Epithelial cell of esophagus (primary cell): ENCODE measurements at regions not wholly inside any gene's neighbourhood (a gene's known extent, or its start where the extent isn't known, plus 50 kb on each side); places are given as distances from the start of the nearest gene placed in this dataset.
"Not testable (repeated sequence)": the region's sequence is repeated elsewhere in the genome, so short reads cannot be mapped to it uniquely, and the experiment has no call there.

Source experiments
- DNase-seq: peaks from one replicate; pipeline ENCODE4 v3.0.0; 2010; ENCODE audit warnings: low read depth
- H3K4me3 ChIP-seq: 2 replicates; pipeline ENCODE4 v1.5.1; 2011; ENCODE audit warnings: mild to moderate bottlenecking, low read length, control low read depth

DNA sequence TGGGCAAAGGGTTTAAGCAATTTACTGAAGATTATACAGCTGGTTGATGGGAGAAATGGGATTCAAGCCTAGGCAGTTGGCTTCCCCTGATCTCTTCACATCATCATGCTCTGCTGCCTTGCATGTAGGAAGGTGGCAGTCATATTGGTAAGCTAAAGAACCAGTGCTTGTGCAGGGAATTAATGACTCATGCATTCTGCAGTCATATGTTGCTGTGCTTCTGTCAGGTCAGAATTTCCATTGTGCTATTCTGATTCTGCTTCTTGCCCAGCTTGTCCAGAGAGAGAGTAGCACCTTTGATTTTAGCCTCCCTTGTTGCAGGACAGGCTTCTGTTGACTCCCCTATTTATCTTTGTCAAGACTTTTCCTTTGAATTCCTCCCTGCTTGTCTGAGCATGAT, 114.0 kb upstream of the IKBKE start:
- DNase-seq, result peak; percentile 53
- H3K4me3 ChIP-seq, result not testable (repeated sequence)

DNA sequence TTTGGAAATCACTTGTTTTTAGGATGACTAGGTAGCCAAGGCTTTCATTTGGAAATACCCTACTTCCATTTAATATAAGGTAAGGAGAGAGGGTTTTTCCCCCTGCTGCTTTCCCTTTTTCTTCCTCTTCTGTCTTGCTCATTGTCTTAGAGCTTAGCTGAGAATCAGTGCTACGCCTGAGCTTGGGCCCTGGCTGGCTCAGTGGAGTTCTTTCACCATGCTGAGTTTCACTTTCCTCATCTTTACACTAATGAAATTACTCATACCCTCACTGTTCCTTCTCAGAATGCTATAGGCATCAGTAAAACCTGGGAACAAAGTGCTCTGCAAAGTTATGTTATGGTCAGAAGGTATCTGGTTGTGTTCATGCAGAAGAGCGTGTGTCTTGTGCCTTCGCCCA, 112.3 kb upstream of the IKBKE start:
- H3K4me3 ChIP-seq, DNase-seq: not testable (repeated sequence)

GRCh38 chr1:206358771-206359170, 111.5 kb upstream of the IKBKE start:
- H3K4me3 ChIP-seq, DNase-seq: not testable (repeated sequence)

GRCh38 chr1:206359377-206359776, 110.9 kb upstream of the IKBKE start:
- not testable (repeated sequence) for H3K4me3 ChIP-seq, DNase-seq

GRCh38 chr1:206361978-206362543, 108.2 kb upstream of the IKBKE start:
- DNase-seq, result not testable (repeated sequence)

GRCh38 chr1:206362994-206363393, 107.3 kb upstream of the IKBKE start:
- H3K4me3 ChIP-seq, DNase-seq: not testable (repeated sequence)

More at GRCh38 chr1:206361978-206362543, 108.2 kb upstream of the IKBKE start:
- H3K4me3 ChIP-seq, result not testable (repeated sequence)

DNA sequence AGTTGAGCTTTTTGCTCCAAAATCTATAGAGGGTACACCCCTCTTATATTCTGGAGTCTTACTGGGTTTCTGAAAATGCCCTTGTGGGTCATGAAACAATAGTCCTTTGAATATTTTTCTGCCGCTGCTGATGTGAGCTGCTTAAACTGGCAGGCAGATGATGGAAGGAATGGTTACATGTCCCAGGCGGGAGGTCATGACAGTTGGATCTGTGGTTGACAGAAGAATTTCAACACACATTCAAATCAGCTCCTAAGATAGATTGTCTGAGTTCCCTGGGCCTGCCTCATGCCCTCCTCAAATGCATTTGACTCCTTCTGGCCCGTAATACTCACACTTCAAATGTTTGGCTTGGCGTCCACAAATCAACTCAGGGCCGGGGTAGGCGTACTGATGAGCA, 105.0 kb upstream of the IKBKE start:
- not testable (repeated sequence) for H3K4me3 ChIP-seq, DNase-seq

DNA sequence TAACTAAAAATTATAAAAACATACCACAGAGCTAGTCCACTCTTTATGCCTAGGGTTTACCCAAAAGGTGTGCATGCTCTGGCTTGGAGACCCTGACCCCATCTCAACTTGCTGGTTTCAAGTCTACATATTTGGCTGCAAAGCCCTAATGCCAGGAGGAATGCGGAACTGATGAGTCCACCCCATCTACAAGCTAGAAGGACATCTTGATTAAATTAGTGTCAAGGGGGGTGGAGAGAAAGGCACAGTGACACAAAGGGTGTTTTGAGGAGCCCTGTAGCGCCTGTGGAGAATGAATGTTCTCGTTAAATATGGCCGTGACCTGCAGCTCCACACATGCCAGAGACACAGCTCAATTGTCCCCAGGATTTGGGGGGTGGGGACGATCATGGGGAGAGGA, 104.1 kb upstream of the IKBKE start:
- not testable (repeated sequence) for H3K4me3 ChIP-seq, DNase-seq

GRCh38 chr1:206366772-206367171, 103.5 kb upstream of the IKBKE start:
- not testable (repeated sequence) for DNase-seq, H3K4me3 ChIP-seq

- not testable (repeated sequence) for DNase-seq, H3K4me3 ChIP-seq
These were observed 102.2 kb upstream of the IKBKE start for GRCh38 chr1:206367955-206368622.

- DNase-seq, H3K4me3 ChIP-seq: not testable (repeated sequence)
These were observed 95.6 kb upstream of the IKBKE start for GRCh38 chr1:206374725-206375124.

DNA sequence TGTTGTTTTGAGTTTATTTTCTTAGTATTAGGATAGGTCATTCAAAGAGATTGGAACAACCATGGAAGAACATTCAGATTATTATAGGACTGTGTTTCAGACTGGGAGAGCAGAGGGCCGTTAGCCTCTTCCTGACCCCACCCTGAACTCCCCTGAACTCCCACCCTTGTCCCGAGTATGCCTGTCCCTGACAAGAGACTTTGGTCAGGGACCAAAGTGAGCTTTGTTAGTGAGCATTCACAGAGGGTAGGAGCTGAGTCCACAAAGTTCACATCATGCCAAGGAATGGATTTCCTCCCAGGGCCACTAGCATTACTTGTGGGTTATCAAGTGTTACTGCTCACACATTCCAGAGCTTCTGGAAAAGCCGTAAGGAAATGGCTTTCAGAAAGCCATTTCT, 94.7 kb upstream of the IKBKE start:
- DNase-seq, H3K4me3 ChIP-seq: not testable (repeated sequence)

- not testable (repeated sequence) for DNase-seq, H3K4me3 ChIP-seq
These were observed 91.8 kb upstream of the IKBKE start for GRCh38 chr1:206378506-206378905.

GRCh38 chr1:206379245-206379644, 91.0 kb upstream of the IKBKE start:
- H3K4me3 ChIP-seq, DNase-seq: not testable (repeated sequence)

- DNase-seq, H3K4me3 ChIP-seq: not testable (repeated sequence)
These were observed 90.0 kb upstream of the IKBKE start for GRCh38 chr1:206380163-206380790.

GRCh38 chr1:206380791-206381610, 89.3 kb upstream of the IKBKE start:
- H3K4me3 ChIP-seq, result not testable (repeated sequence)
- peak; percentile 1 for DNase-seq

GRCh38 chr1:206384029-206384807, 86.1 kb upstream of the IKBKE start:
- peak; percentile 69 for DNase-seq
- not testable (repeated sequence) for H3K4me3 ChIP-seq

DNA sequence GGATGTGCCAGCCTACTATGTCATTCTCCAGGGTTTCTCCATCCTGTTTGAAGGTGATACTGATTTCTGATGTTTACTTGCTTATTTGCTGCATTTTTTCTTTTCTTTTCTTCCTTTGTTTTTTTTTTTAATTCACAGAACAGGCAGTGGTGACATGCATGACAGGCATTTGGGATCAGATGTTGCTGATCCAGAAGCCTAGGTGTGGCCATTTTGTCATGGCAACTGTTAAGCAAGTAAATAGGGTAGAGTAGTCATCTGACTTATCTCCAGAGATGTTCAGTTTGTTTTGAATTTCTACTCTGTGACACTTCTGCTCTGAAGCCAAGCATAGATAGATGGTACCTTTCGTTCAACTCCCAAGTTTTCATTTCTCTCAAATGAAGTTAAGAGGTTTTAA, 85.4 kb upstream of the IKBKE start:
- H3K4me3 ChIP-seq, DNase-seq: not testable (repeated sequence)

DNA sequence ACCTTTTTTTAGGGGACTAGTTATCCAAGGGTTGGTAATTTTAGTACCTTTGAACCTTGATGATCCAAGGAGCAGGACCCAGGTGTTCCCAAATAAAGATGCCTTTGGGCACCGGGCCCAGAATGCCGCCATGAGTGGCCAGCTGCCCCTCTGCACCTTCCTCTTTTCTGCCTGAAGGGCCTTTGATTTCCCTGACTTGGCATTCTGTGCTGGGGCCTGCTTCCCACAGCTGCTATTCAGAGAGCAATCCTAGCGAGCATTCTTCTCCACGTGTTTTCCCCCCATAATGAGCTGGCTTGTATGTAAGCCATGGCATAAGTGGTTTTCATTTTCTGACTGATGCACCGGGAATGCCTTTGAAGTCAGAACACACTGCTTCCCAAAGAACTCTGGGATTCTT, 82.6 kb upstream of the IKBKE start:
- H3K4me3 ChIP-seq, DNase-seq: not testable (repeated sequence)
